CD4-positive, alpha-beta T cell treated with Interleukin-12 subunit alpha and Interleukin-12 subunit beta, for 1 hour (primary cell): ENCODE measurements at regions not wholly inside any gene's neighbourhood (a gene's known extent, or its start where the extent isn't known, plus 50 kb on each side); places are given as distances from the start of the nearest gene placed in this dataset.
"Not testable (repeated sequence)": the region's sequence is repeated elsewhere in the genome, so short reads cannot be mapped to it uniquely, and the experiment has no call there.

ENCODE experiments used
- DNase-seq: peaks from one replicate; pipeline ENCODE4 v3.0.0-alpha.2; 2020

DNA sequence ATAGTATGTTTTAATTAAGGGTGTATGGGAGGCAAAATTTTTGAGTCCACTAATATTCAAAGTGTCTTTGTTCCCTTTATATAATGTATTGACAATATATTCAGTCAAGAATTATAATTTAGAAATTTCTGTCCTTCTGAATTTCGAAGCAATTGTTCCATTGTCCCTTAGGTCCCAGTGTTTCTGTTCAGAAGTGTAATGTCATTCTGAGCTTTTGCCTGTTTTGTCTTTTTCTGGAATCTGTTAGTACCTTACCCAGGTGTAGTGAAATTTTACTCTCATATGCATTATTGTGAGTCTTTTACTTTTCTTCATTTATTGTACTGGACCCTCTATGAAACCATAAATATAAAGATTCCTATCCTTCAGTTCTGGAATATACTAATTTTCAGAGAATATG, 505.7 kb upstream of the KIF2B start:
- no peak for DNase-seq

GRCh38 chr17:53316073-53316472, 506.7 kb upstream of the KIF2B start:
- no peak for DNase-seq

DNA sequence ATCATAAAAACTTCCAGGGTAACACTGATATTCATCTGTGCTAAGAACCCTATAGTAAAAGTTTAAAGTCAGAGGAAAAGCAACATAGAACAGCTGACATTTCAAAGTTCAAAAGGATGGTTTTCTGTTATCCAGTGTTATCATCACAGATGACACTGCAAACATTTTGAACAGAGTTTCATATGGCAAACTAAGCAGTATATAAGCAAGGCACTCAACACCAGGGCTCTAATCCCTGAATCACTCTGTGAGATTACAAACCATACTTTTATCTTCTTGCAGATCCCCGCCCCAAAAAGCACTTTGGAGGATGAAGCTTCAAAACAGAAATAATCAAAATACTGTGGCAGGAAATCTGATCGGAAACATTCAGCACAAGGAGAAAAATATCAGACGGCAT, 508.2 kb upstream of the KIF2B start:
- no peak for DNase-seq

- DNase-seq: no peak
Measured at GRCh38 chr17:53313746-53314145, 509.0 kb upstream of the KIF2B start.

- no peak for DNase-seq
Measured at GRCh38 chr17:53278466-53278865, 544.3 kb upstream of the KIF2B start.

DNA sequence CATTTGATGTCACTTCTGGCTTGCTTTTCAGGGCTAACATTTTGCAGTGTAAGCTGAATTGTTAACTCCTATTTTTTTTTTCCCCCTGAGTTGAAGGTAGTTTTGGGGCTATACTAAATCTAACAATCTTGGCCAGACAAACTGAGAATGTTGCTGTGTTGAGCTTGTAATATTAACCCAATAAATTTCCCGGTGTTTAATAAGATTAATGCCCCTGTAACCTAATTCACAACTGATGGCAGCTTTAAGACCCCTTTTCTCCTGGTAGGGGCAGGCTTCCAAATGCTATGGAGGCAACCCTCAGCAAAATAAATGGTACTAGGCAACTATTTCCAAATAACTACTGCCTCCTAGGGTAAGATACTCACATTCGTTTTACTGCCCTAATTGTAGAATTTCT, 549.6 kb upstream of the KIF2B start:
- DNase-seq: no peak

GRCh38 chr17:53270936-53271335, 551.8 kb upstream of the KIF2B start:
- no peak for DNase-seq

DNA sequence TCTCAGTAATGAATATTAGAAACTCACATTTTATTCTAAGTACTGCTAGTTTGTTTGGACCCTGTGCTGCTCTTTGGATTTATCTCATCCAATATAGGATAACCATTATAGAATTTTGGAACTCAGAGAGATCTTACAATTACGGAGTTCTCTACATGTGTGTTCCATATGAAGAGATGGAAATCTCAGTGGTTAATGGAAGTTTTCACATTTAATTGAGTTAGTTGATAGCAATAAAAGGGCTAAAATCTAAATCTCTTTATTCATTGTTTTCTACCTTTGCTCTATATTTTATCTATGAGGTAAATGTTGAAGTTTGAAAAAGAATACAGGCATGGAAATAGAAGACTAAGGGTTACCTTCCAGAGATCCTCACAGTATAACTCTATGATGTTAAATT, 558.0 kb upstream of the KIF2B start:
- no peak for DNase-seq

DNA sequence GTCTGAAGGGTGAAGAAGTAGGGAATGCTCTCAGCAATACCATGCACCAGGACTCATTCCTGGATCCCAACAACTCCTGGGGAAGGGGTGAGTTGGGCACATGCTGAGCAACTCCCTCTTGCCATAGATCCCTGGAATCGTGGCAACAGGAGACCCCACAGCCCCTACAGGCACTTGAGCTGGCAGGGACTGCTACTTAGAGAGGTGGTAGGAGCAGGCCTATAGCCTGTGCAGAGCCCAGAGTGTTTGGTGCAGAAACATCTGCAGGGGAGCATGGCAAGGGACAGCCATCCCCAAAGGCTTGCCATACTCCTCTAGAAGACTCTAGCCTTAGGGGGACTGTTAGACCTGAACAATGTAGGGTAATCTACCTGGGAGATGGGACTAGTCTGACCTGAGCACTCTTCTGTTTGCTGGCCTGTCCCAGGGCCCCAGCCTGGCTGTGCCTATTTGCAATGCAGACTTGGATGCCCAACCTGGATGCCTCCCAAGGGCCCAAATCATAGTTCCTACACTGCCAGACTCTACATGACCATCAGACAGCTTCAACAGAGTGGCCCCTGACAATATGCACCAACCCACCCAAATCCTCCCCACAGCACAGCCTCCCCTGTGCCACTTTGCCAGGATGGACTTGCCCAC, 568.6 kb upstream of the KIF2B start:
- DNase-seq: no peak

DNA sequence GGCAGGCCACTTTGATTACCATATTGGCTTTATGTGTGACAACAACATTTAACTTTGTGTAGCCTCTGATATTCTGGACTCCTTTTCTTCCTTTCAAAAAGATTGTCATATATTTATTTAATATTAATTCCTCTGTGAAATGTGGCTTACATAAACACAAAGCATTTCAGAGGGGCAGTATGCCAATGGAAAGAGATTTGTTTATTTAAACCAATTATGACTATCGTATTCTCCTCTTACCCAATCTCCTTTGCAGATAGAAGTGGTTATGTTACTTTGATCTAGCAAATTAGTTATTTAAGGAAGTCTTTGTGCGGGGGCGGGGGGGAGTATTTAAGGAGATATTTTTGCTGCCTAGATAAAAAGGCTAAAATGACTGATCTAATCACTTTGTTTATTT, 573.7 kb upstream of the KIF2B start:
- no peak for DNase-seq

- no peak for DNase-seq
Measured at GRCh38 chr17:53234138-53234537, 588.6 kb upstream of the KIF2B start.

GRCh38 chr17:53227514-53227913, 595.2 kb upstream of the KIF2B start:
- DNase-seq: no peak

- no peak for DNase-seq
Measured at GRCh38 chr17:53227111-53227510, 595.6 kb upstream of the KIF2B start.

DNA sequence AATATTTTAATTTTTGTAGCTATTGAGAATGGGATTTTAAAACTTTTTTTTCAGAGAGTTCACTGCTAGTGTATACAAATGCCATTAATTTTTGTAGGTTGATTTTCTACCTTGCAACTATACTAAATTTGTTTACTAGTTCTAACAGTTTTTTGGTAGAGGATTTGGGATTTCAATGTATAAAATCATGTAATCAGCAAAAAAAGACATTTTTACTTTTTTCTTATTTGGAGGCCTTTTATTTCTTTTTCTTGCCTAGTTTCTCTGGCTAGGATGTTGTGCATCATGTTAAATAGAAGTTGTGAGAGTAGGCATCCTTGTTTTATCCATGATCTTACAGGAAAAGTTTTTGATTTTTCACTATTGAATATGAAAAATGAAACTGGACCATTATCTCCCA, 602.9 kb upstream of the KIF2B start:
- no peak for DNase-seq

DNA sequence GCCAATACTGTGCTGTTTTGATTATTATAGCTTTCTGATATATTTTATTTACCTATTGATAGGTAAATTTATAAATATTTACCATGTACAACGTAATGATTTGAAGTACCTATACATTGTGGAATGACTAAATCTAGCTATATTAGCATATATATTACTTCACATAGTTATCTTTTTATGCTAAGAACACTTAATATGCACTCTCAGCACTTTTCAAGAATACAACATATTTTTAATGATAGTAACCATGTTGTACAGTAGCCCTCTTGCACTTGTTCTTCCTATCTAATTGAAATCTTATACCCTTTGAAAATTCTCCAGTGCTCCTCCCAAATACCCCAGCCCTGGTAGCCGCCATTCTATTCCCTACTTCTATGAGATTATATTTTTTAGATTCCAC, 604.0 kb upstream of the KIF2B start:
- DNase-seq: no peak

GRCh38 chr17:53217311-53217710, 605.4 kb upstream of the KIF2B start:
- no peak for DNase-seq

GRCh38 chr17:53208935-53209334, 613.8 kb upstream of the KIF2B start:
- not testable (repeated sequence) for DNase-seq

GRCh38 chr17:53193044-53193443, 629.7 kb upstream of the KIF2B start:
- no peak for DNase-seq

DNA sequence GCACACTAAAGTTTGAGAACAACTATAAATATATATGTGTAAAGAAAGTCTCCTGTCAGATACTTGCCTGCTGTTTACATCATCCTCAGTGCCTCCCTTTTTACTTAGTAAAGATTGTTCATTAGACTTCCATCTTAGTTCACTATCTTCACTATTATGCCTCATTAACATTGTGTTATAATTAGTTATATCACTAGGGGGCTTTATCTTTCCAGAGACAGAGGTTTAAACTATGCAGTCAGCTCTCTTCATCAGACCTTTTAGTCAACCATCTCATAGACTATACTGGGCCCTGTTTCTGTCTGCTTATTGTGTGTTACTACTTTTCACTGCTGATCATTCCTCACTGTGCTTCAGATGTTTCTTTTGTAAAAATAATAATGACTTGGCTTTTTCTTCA, 630.8 kb upstream of the KIF2B start:
- DNase-seq: no peak

DNA sequence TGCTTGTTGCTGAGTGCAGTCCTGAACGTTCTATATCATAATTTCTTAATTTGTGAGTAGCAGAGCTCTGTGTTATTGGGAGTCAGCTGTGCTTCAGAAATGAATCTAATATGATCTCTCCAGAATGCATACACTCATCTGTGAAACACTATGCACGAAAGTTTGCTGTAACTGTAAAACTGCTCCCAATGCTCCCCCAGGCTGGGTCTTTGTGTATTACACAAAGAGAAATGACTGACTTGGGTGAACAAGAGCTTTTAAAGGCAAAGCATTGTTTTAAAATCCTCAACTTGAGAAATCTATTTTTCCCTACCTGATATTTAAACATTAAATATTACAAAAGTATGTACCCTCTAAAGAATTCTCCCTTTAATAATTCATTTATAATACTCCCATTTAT, 636.7 kb upstream of the KIF2B start:
- DNase-seq: no peak

- no peak for DNase-seq
Measured at GRCh38 chr17:53176629-53177028, 646.1 kb upstream of the KIF2B start.

DNA sequence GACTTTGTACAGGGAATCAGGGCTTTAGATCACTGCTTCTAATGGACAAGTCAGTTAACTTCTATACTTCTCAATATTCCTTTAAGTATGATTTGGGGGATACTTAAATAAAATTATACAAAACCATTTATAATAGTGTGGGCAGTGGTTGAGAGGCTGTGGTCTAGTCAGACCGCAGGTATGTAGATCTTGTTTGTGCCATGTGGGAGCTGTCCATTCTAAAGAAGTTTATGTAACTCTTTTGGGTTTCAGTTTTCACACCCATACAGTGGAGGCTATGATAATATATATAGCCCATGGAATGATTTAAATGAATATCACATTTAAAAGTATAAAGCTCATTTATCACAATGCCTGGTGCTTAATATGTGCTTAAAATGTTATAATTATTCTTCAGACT, 654.3 kb upstream of the KIF2B start:
- DNase-seq: no peak

DNA sequence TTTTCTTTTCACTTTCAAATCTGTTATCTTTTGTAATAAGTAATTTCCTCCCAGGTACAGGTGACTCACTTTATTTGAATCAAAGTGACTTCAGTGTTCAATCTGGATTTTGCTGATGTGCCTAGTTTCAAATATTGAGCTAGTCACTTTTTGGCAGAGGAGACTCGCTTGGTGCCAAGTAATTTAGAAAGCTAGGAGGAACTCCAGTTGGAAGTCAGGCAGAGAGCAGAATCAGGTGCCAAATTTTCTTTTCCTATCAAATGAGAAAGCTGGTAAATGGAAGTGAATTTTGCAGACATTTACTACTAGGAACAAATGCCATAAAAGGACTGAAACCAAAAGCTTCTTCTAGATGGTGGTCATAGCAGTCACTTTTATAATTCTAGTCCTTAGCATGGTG, 656.0 kb upstream of the KIF2B start:
- DNase-seq: no peak

GRCh38 chr17:53150101-53150698, 672.5 kb upstream of the KIF2B start:
- DNase-seq: no peak

DNA sequence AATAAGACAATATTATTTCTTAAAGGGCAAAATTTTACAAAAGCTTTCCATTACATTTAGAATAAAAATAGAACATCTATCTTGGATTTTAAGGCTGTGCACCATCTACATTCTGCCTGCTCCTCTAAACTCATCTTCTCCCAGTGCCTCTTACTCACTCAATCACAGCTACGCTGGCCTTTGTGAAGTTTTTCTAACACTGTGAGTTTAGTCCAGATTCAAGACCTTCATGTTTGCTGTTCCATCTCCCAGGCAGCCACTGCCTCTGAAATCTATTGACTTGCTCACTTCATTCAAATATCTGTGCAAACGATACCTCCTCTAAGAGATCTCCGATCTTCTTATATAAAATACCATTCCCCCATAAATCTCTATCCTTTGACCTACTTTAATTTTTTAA, 673.4 kb upstream of the KIF2B start:
- no peak for DNase-seq
